ENCODE measurements at regions not wholly inside any gene's neighbourhood (a gene's known extent, or its start where the extent isn't known, plus 50 kb on each side); places are given as distances from the start of the nearest gene placed in this dataset.

- TF ChIP-seq, protein P1, sequence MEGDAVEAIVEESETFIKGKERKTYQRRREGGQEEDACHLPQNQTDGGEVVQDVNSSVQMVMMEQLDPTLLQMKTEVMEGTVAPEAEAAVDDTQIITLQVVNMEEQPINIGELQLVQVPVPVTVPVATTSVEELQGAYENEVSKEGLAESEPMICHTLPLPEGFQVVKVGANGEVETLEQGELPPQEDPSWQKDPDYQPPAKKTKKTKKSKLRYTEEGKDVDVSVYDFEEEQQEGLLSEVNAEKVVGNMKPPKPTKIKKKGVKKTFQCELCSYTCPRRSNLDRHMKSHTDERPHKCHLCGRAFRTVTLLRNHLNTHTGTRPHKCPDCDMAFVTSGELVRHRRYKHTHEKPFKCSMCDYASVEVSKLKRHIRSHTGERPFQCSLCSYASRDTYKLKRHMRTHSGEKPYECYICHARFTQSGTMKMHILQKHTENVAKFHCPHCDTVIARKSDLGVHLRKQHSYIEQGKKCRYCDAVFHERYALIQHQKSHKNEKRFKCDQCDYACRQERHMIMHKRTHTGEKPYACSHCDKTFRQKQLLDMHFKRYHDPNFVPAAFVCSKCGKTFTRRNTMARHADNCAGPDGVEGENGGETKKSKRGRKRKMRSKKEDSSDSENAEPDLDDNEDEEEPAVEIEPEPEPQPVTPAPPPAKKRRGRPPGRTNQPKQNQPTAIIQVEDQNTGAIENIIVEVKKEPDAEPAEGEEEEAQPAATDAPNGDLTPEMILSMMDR (IDR thresholded peaks at IDR 0.05): no peak
- no peak for TF ChIP-seq EZH2 (IDR thresholded peaks at IDR 0.05)
Measured at GRCh38 chr3:66136597-66136996, 84.2 kb upstream of the SLC25A26 start.
